H1 (cell line): ENCODE measurements at regions not wholly inside any gene's neighbourhood (a gene's known extent, or its start where the extent isn't known, plus 50 kb on each side); places are given as distances from the start of the nearest gene placed in this dataset.

ENCODE experiments used
- CTCF ChIA-PET: fragments of 300-600 bp; sonication (Branson Sonifier 250); formaldehyde crosslinking; loops from one replicate; lab custom pipeline; 2021; ENCODE audit not compliant: partially characterized antibody; lab: Charles Lee
- POLR2A ChIA-PET: fragments of 300-600 bp; sonication (Branson Sonifier 250); formaldehyde crosslinking; loops from one replicate; lab custom pipeline; 2021; ENCODE audit warnings: inconsistent platforms; ENCODE audit not compliant: partially characterized antibody; lab: Charles Lee
- DNase-seq, 2 experiments: peaks; one replicate each; pipeline versions ENCODE4 v3.0.0 to v3.0.0-alpha.2; 2010 to 2022; ENCODE audit warnings: low spot score in 2 of 2, low read depth in 1 of 2, mixed read lengths in 1 of 2
- FAIRE-seq: peaks from 2 replicates; lab custom pipeline; 2011; peaks lifted over from hg19 to GRCh38; lab: Jason Lieb, UNC
- H2AFZ ChIP-seq: 2 replicates; pipeline ENCODE4 v1.8.1; 2012; ENCODE audit warnings: low read length, inconsistent platforms
- H2AK5ac ChIP-seq: 2 replicates; pipeline ENCODE4 v1.6.1; 2013; ENCODE audit warnings: low read depth, low read length
- H2BK120ac ChIP-seq: replicated peaks from 2 replicates; pipeline ENCODE3; 2013; ENCODE audit warnings: low read depth, low read length, inconsistent platforms
- H2BK12ac ChIP-seq: 2 replicates; pipeline ENCODE4 v1.6.1; 2013; ENCODE audit warnings: low read depth, low read length
- H2BK15ac ChIP-seq: 2 replicates; pipeline ENCODE4 v1.6.1; 2013; ENCODE audit warnings: low read length
- H2BK20ac ChIP-seq: 2 replicates; pipeline ENCODE4 v1.6.1; 2013; ENCODE audit warnings: low read length
- H2BK5ac ChIP-seq: 2 replicates; pipeline ENCODE4 v1.6.1; 2013; ENCODE audit warnings: low read depth, low read length
- H3K14ac ChIP-seq: 2 replicates; pipeline ENCODE4 v1.6.1; 2013; ENCODE audit warnings: inconsistent platforms; ENCODE audit not compliant: insufficient read length
- H3K18ac ChIP-seq: 2 replicates; pipeline ENCODE4 v1.6.1; 2013; ENCODE audit warnings: low read length; ENCODE audit errors: extremely low read depth
- H3K23ac ChIP-seq: 2 replicates; pipeline ENCODE4 v1.6.1; 2013; ENCODE audit warnings: inconsistent platforms; ENCODE audit not compliant: insufficient read length
- H3K23me2 ChIP-seq: 2 replicates; pipeline ENCODE4 v1.6.1; 2013; ENCODE audit warnings: low read depth, low read length
- H3K27ac ChIP-seq: 2 replicates; pipeline ENCODE4 v1.6.1; 2011; ENCODE audit warnings: low read depth, low read length, inconsistent platforms
- H3K27me3 ChIP-seq, 4 experiments: replicated peaks in 1 of 4; 1 replicate in 1 of 4; 2 replicates in 3 of 4; pipeline versions ENCODE4 v1.6.1 to v1.8.1; 2011 to 2013; ENCODE audit warnings: low read length in 3 of 4, mild to moderate bottlenecking in 3 of 4, inconsistent platforms in 2 of 4, mixed read lengths in 2 of 4, moderate library complexity in 1 of 4; ENCODE audit not compliant: control insufficient read depth in 3 of 4, insufficient read depth in 3 of 4; ENCODE audit errors: extremely low read depth in 1 of 4
- H3K36me3 ChIP-seq, 4 experiments: 2 replicates each; pipeline versions ENCODE4 v1.6.1 to v1.8.1; 2011 to 2013; ENCODE audit warnings: mild to moderate bottlenecking in 4 of 4, low read length in 3 of 4, moderate library complexity in 2 of 4, control low read depth in 1 of 4, inconsistent platforms in 1 of 4; ENCODE audit not compliant: insufficient read depth in 4 of 4, control insufficient read depth in 2 of 4
- H3K4ac ChIP-seq: replicated peaks from 2 replicates; pipeline ENCODE3; 2013; ENCODE audit warnings: low read length, low read depth, mixed read lengths, inconsistent platforms; ENCODE audit not compliant: insufficient read length
- H3K4me1 ChIP-seq, 4 experiments: replicated peaks in 1 of 4; 1 replicate in 1 of 4; 2 replicates in 3 of 4; pipeline versions ENCODE4 v1.6.1 to v1.8.1; 2011 to 2013; ENCODE audit warnings: low read length in 3 of 4, inconsistent platforms in 2 of 4, mixed read lengths in 1 of 4; ENCODE audit not compliant: insufficient read depth in 4 of 4, control insufficient read depth in 3 of 4
- H3K4me2 ChIP-seq, 2 experiments: 2 replicates each; pipeline versions ENCODE4 v1.6.1 to v1.8.1; 2011 to 2013; ENCODE audit warnings: low read depth in 2 of 2, low read length in 2 of 2, control low read depth in 1 of 2, inconsistent platforms in 1 of 2, mild to moderate bottlenecking in 1 of 2; ENCODE audit not compliant: insufficient read depth in 1 of 2
- H3K4me3 ChIP-seq, 4 experiments: fragments of 200-600, 300-600 bp in 1 of 4; sonication (generic), shearing (Covaris generic), sonication (Bioruptor Twin) in 1 of 4; 2 replicates each; pipeline versions ENCODE4 v1.5.1 to v1.8.1; 2011 to 2016; ENCODE audit warnings: low read length in 4 of 4, low read depth in 3 of 4, control low read depth in 2 of 4, inconsistent platforms in 2 of 4, mild to moderate bottlenecking in 2 of 4, mixed read lengths in 1 of 4, moderate library complexity in 1 of 4; ENCODE audit not compliant: insufficient read depth in 2 of 4; ENCODE audit errors: extremely low read depth in 1 of 4
- H3K56ac ChIP-seq: replicated peaks from 2 replicates; pipeline ENCODE3; 2013; ENCODE audit warnings: low read depth, mild to moderate bottlenecking, mixed read lengths, low read length, inconsistent platforms; ENCODE audit not compliant: insufficient read length
- H3K79me1 ChIP-seq: 2 replicates; pipeline ENCODE4 v1.6.1; 2013; ENCODE audit warnings: low read depth, low read length, control low read depth
- H3K79me2 ChIP-seq, 2 experiments: 2 replicates each; pipeline versions ENCODE4 v1.6.1 to v1.8.1; 2012 to 2013; ENCODE audit warnings: low read length in 2 of 2, mild to moderate bottlenecking in 2 of 2, inconsistent platforms in 1 of 2; ENCODE audit not compliant: insufficient read depth in 2 of 2, control insufficient read depth in 1 of 2
- H3K9ac ChIP-seq, 4 experiments: replicated peaks in 1 of 4; 1 replicate in 1 of 4; 2 replicates in 3 of 4; pipeline versions ENCODE4 v1.6.1 to v1.8.1; 2011 to 2013; ENCODE audit warnings: low read depth in 3 of 4, low read length in 3 of 4, control low read depth in 2 of 4, mild to moderate bottlenecking in 2 of 4, moderate library complexity in 2 of 4, inconsistent platforms in 1 of 4; ENCODE audit errors: extremely low read depth in 1 of 4
- H3K9me3 ChIP-seq, 2 experiments: 2 replicates each; pipeline versions ENCODE4 v1.6.1 to v1.8.1; 2012 to 2013; ENCODE audit warnings: mild to moderate bottlenecking in 2 of 2, moderate library complexity in 2 of 2, control low read depth in 1 of 2, inconsistent platforms in 1 of 2, low read depth in 1 of 2, low read length in 1 of 2, mixed read lengths in 1 of 2; ENCODE audit not compliant: insufficient read depth in 2 of 2
- H4K20me1 ChIP-seq, 2 experiments: replicated peaks in 1 of 2; 2 replicates each; pipeline versions ENCODE3 to v1.8.1; 2011 to 2013; ENCODE audit warnings: inconsistent platforms in 2 of 2, low read length in 2 of 2, mild to moderate bottlenecking in 1 of 2; ENCODE audit not compliant: insufficient read depth in 2 of 2, control insufficient read depth in 1 of 2
- H4K5ac ChIP-seq: 2 replicates; pipeline ENCODE4 v1.6.1; 2013; ENCODE audit warnings: low read length, low read depth, mixed read lengths, inconsistent platforms; ENCODE audit not compliant: insufficient read length
- H4K8ac ChIP-seq: 2 replicates; pipeline ENCODE4 v1.8.0; 2013; ENCODE audit warnings: mild to moderate bottlenecking, moderate library complexity, low read length, inconsistent platforms; ENCODE audit not compliant: insufficient read depth; ENCODE audit errors: extremely low read depth
- H4K91ac ChIP-seq: replicated peaks from 2 replicates; pipeline ENCODE3; 2013; ENCODE audit warnings: low read length, mixed read lengths, inconsistent platforms; ENCODE audit not compliant: insufficient read length
- ASH2L ChIP-seq: fragments of 200-600, 300-600 bp; sonication (generic); IDR thresholded peaks from one replicate; pipeline ENCODE4 v1.7.1; 2017; ENCODE audit warnings: low read length
- BACH1 ChIP-seq: IDR thresholded peaks from 2 replicates; pipeline ENCODE4 v1.6.1; 2012; ENCODE audit warnings: low read length, improper control_type of control experiment
- CBX8 ChIP-seq: fragments of 300-800, 300-1000 bp; sonication (generic); IDR thresholded peaks from 2 replicates; pipeline ENCODE4 v1.7.1; 2016; ENCODE audit warnings: low read depth, low read length, borderline replicate concordance
- EP300 ChIP-seq, 2 experiments: IDR thresholded peaks; 1 replicate in 1 of 2; 2 replicates in 1 of 2; pipeline ENCODE4 v1.6.1; 2011 to 2012; ENCODE audit warnings: low read depth in 2 of 2, low read length in 2 of 2, mild to moderate bottlenecking in 2 of 2, borderline replicate concordance in 1 of 2, inconsistent platforms in 1 of 2, moderate library complexity in 1 of 2
- FOSL1 ChIP-seq: IDR thresholded peaks from 2 replicates; pipeline ENCODE4 v1.6.1; 2011; ENCODE audit warnings: mild to moderate bottlenecking, low read depth, low read length, moderate library complexity; ENCODE audit not compliant: insufficient read depth
- KDM5A ChIP-seq: fragments of 200-600 bp; IDR thresholded peaks from 2 replicates; pipeline ENCODE4 v1.7.1; 2012; ENCODE audit warnings: mild to moderate bottlenecking, low read length, inconsistent platforms, mixed read lengths
- SP2 ChIP-seq: IDR thresholded peaks from 2 replicates; pipeline ENCODE4 v1.6.1; 2012; ENCODE audit warnings: mild to moderate bottlenecking, low read length, inconsistent platforms
- SUZ12 ChIP-seq: fragments of 200-600 bp; sonication (generic); IDR thresholded peaks from 2 replicates; pipeline ENCODE4 v1.6.1; 2012; ENCODE audit warnings: mild to moderate bottlenecking, inconsistent platforms, low read length, moderate library complexity, mixed read lengths
- TBP ChIP-seq: IDR thresholded peaks from 2 replicates; pipeline ENCODE4 v1.6.1; 2011; ENCODE audit warnings: low read depth, low read length, improper control_type of control experiment
- WGBS, 2 experiments: shearing (Covaris generic) in 1 of 2; methylation state at CpG; one replicate each; pipeline versions ENCODE4 v1.1.6 to v1.1.7; 2013 to 2015; ENCODE audit warnings: low lambda C conversion rate in 2 of 2, mixed read lengths in 2 of 2, inconsistent platforms in 1 of 2, low coverage in 1 of 2, missing lambda C conversion rate in 1 of 2; ENCODE audit not compliant: insufficient replicate concordance in 2 of 2, insufficient coverage in 1 of 2, insufficient read length in 1 of 2; ENCODE audit errors: extremely low coverage in 1 of 2, missing lambda C conversion rate in 1 of 2; 5-methylcytosine and 5-hydroxymethylcytosine counted together

- Histone ChIP-seq H3K9ac (no peak overlapping the region), H3K18ac (no peak overlapping the region), H3K23ac (no peak overlapping the region), H3K9me3 (no peaks in the 10 kb centered on the region), H2BK5ac (no peak overlapping the region), H2AK5ac (no peak overlapping the region), H3K79me1 (no peaks in the 10 kb centered on the region), H2AFZ (no peak overlapping the region), H3K56ac (no peak overlapping the region), H4K20me1 (no peaks in the 10 kb centered on the region), H2BK120ac (no peak overlapping the region), H2BK15ac (no peak overlapping the region), H3K27ac (no peak overlapping the region), H3K4me3 (no peak overlapping the region), H2BK12ac (no peak overlapping the region), H2BK20ac (no peak overlapping the region), H3K14ac (no peak overlapping the region), H4K5ac (no peak overlapping the region), H4K8ac (no peak overlapping the region), H3K79me2 (no peaks in the 10 kb centered on the region), H3K4ac (no peak overlapping the region), H3K4me1 (peaks cover 0 to 1% (median under 1%) of the 10 kb centered on the region in 4 experiments; a peak in 5 of 7 replicates), H3K27me3 (no peaks in the 10 kb centered on the region), H3K4me2 (no peak overlapping the region), H4K91ac (no peak overlapping the region), H3K36me3 (no peaks in the 10 kb centered on the region), H3K23me2 (no peaks in the 10 kb centered on the region; the same call in 1 of the 2 replicates)
- ChIA-PET POLR2A (no interaction called here), CTCF (interaction anchor here (0.6 kb wide), 1 partner anchor 38 kb away, joined by 3 read pairs; no protein-coding TSS in a partner anchor)
- TF ChIP-seq CBX8 (no peak), KDM5A (no peak), TBP (no peak), SP2 (no peak), SUZ12 (no peak), ASH2L (no peak), EP300 (IDR thresholded peaks at IDR 0.05; ENCODE audit: borderline replicate concordance in 1 of 2, low read depth in 2 of 2, low read length in 2 of 2) (no peak), BACH1 (no peak), FOSL1 (no peak)
- no peak for DNase-seq
- no peak for FAIRE-seq
- 89% methylated on average over 5 of the region's 5 CpGs; no CpG with 5 or more reads in 1 of the 2 experiments for WGBS, 2 experiments
Measured at GRCh38 chr1:228887101-228887500, 151.8 kb downstream of the RHOU start.
